Peyer's patch (tissue), 4 donors: ENCODE measurements at regions not wholly inside any gene's neighbourhood (a gene's known extent, or its start where the extent isn't known, plus 50 kb on each side); places are given as distances from the start of the nearest gene placed in this dataset.

Source experiments
- DNase-seq, 3 donors: peaks; one replicate each; pipeline ENCODE4 v3.0.0-alpha.2; 2017 to 2019
- H3K27ac ChIP-seq, 4 donors: fragments of 200-600 bp; sonication (generic); one replicate each; pipeline ENCODE4 v1.5.1; 2016 to 2019
- H3K27me3 ChIP-seq, 2 donors: fragments of 200-600 bp; sonication (generic); one replicate each; pipeline ENCODE4 v1.5.1; 2019
- H3K36me3 ChIP-seq, 3 donors: fragments of 200-600 bp; sonication (generic); one replicate each; pipeline ENCODE4 v1.5.1; 2016 to 2019
- H3K4me1 ChIP-seq, 4 donors: fragments of 200-600 bp; sonication (generic); one replicate each; pipeline ENCODE4 v1.5.1; 2016 to 2019
- H3K4me3 ChIP-seq, 4 donors: fragments of 200-600 bp; sonication (generic); 1 replicate in 3 of 4; 2 replicates in 1 of 4; pipeline ENCODE4 v1.5.1; 2016 to 2019; ENCODE audit warnings: mild to moderate bottlenecking in 1 of 4
- H3K9me3 ChIP-seq, 4 donors: fragments of 200-600 bp; sonication (generic); one replicate each; pipeline ENCODE4 v1.5.1; 2016 to 2019; ENCODE audit warnings: mild to moderate bottlenecking in 1 of 4
- CTCF ChIP-seq, 6 experiments: fragments of 450-650 bp in 4 of 6; fragments of 200-600 bp in 2 of 6; sonication (generic) in 1 of 6; IDR thresholded peaks; one replicate each; pipeline ENCODE4 v1.5.1; 2017 to 2019; ENCODE audit warnings: antibody characterized with exemption in 6 of 6, mild to moderate bottlenecking in 3 of 6, moderate library complexity in 1 of 6
- POLR2A ChIP-seq, 2 donors: fragments of 450-650 bp; IDR thresholded peaks; one replicate each; pipeline ENCODE4 v1.5.1; 2017; ENCODE audit warnings: antibody characterized with exemption in 2 of 2, mild to moderate bottlenecking in 2 of 2, moderate library complexity in 2 of 2

- H3K27me3 ChIP-seq, result no peaks in the 10 kb centered on the region
- peaks cover 0 to 12% (median 6%) of the 10 kb centered on the region in 4 donors for H3K4me1 ChIP-seq
- no peak overlapping the region for H3K4me3 ChIP-seq
- H3K27ac ChIP-seq, result peak overlapping the region in 1 of 4 donors; percentile 17
- TF ChIP-seq CTCF (IDR thresholded peaks at IDR 0.05) (no peak), POLR2A (IDR thresholded peaks at IDR 0.05) (no peak)
- no peaks in the 10 kb centered on the region for H3K36me3 ChIP-seq
- H3K9me3 ChIP-seq, result no peaks in the 10 kb centered on the region
- no peak for DNase-seq
These were observed 75.0 kb downstream of the PTPDC1 start for GRCh38 chr9:94159069-94159939.

DNA sequence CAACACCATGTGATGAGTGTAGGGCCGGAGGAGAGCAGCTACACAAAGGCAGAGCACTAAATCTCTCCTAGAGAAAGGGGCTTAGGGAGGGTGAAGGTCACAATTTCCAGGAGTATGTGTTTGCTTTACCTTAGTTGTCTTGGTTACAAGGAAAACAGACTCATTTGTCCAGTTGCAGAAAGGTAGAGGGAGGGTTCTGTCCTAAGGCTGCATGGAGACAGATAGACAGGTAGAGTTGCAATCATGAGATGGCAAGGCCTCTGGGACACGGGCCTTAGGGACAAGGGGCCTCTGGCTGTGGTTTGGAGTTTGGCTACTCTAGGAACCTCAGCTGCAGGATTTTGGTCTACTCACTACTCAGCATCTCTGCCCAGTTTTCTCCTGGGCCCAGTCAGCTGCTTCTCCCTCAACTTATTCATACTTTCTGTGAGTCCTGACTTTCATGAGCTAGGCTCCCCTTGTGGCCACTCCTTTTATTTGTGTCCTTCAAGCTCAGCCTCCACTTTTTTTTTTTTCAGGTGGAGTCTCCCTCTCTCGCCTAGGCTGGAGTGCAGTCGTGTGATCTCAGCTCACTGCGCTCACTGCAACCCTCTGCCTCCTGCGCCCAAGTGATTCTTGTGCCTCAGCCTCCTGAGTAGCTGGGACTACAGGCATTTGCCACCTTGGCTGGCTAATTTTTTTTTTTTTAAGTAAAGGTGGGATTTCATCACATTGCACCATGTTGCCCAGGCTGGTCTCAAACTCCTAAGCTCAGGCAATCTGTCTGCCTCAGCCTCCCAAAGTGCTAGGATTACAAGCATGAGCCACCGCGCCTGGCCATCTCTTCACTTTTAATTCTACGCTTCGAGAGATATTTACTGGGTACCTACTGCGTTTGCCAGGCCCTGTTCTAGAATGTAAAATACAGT, 76.6 kb downstream of the PTPDC1 start:
- H3K27ac ChIP-seq, result no peak overlapping the region
- TF ChIP-seq CTCF (IDR thresholded peaks at IDR 0.05) (no peak), POLR2A (IDR thresholded peaks at IDR 0.05) (no peak)
- DNase-seq, result no peak
- no peak overlapping the region for H3K4me3 ChIP-seq
- no peaks in the 10 kb centered on the region for H3K36me3 ChIP-seq
- no peaks in the 10 kb centered on the region for H3K27me3 ChIP-seq
- peaks cover 0 to 12% (median 6%) of the 10 kb centered on the region in 4 donors for H3K4me1 ChIP-seq
- no peaks in the 10 kb centered on the region for H3K9me3 ChIP-seq

- TF ChIP-seq CTCF (IDR thresholded peaks at IDR 0.05) (no peak), POLR2A (IDR thresholded peaks at IDR 0.05) (no peak)
- no peak overlapping the region for H3K4me3 ChIP-seq
- H3K9me3 ChIP-seq, result no peaks in the 10 kb centered on the region
- H3K27ac ChIP-seq, result no peak overlapping the region
- peaks cover 0 to 5% (median 1%) of the 10 kb centered on the region in 4 donors for H3K4me1 ChIP-seq
- H3K36me3 ChIP-seq, result no peaks in the 10 kb centered on the region
- H3K27me3 ChIP-seq, result no peaks in the 10 kb centered on the region
- no peak for DNase-seq
These were observed 77.4 kb downstream of the PTPDC1 start for GRCh38 chr9:94161673-94162072.

GRCh38 chr9:94164806-94165549, 80.7 kb downstream of the PTPDC1 start:
- TF ChIP-seq POLR2A (IDR thresholded peaks at IDR 0.05) (no peak), CTCF (IDR thresholded peaks at IDR 0.05) (no peak)
- peak overlapping the region in 2 of 4 donors; percentile 28 to 46 for H3K4me3 ChIP-seq
- peak overlapping the region in 2 of 4 donors; percentile 45 to 100 for H3K27ac ChIP-seq
- no peak for DNase-seq
- no peaks in the 10 kb centered on the region for H3K27me3 ChIP-seq
- peaks cover 0 to 16% (median 10%) of the 10 kb centered on the region in 4 donors for H3K4me1 ChIP-seq
- no peaks in the 10 kb centered on the region for H3K36me3 ChIP-seq
- H3K9me3 ChIP-seq, result no peaks in the 10 kb centered on the region

DNA sequence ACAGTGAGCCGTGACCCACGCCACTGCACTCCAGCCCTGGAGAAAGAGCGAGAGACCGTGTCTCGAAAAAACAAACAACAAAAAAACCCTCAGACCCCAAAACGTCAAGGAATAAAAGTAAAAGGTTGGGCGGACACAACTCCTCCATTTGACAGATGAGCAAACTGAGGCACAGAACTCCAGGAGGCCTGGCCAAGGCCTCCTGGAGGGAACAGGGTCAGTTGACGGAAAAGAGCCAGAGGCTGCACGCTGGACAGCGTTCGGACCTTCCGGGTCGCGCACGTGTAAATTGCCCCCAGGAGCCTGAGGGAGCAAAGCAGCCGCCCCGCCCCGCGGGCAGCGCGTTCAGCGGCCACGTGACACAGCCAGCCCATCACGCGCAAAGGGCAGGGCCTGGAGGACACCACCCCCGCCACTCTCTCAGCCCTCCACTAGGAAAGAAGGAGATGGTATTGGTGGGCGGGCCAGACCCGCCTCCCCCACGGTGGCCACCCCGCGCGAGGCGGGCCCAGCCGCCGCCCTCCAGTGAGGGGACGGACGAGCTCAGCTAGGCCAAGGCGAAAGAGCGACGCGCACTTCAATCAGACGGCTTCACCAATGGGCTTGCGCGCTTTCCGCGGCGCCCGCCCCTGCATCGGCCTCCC, 81.5 kb downstream of the PTPDC1 start:
- peak; percentile 94 to 99 (median 97) for DNase-seq
- Histone ChIP-seq H3K4me3 (peak overlapping the region; percentile 96 to 100 (median 98)), H3K27ac (peak overlapping the region; percentile 100), H3K27me3 (no peaks in the 10 kb centered on the region), H3K4me1 (peaks cover 0 to 22% (median 11%) of the 10 kb centered on the region in 4 donors), H3K9me3 (no peaks in the 10 kb centered on the region), H3K36me3 (no peaks in the 10 kb centered on the region)
- no peak for TF ChIP-seq CTCF (IDR thresholded peaks at IDR 0.05)
- no peak for TF ChIP-seq POLR2A (IDR thresholded peaks at IDR 0.05)
